Heart right ventricle (tissue), 16 donors: ENCODE measurements at regions not wholly inside any gene's neighbourhood (a gene's known extent, or its start where the extent isn't known, plus 50 kb on each side); places are given as distances from the start of the nearest gene placed in this dataset.

Experiments
- ATAC-seq, 8 donors: fragments of 200-7000 bp; cut with Tn5 transposase; one replicate each; pipeline ENCODE4 v1.9.1; 2020; ENCODE audit warnings: mild to moderate bottlenecking in 8 of 8, moderate library complexity in 8 of 8, moderate number of reproducible peaks in 1 of 8
- DNase-seq, 2 donors: peaks; one replicate each; pipeline ENCODE4 v3.0.0-alpha.2; 2020
- H3K27ac ChIP-seq, 10 donors: fragments of 200-600 bp; sonication (generic) in 2 of 10; one replicate each; pipeline versions ENCODE4 v1.5.0 to v1.8.0; 2020 to 2022; ENCODE audit warnings: mild to moderate bottlenecking in 3 of 10
- H3K27me3 ChIP-seq, 7 donors: fragments of 200-600 bp; one replicate each; pipeline ENCODE4 v1.8.0; 2021 to 2022; ENCODE audit warnings: mild to moderate bottlenecking in 2 of 7
- H3K36me3 ChIP-seq, 9 donors: fragments of 200-600 bp; sonication (generic) in 1 of 9; one replicate each; pipeline versions ENCODE4 v1.5.0 to v1.8.0; 2020 to 2022; ENCODE audit warnings: mild to moderate bottlenecking in 2 of 9
- H3K4me1 ChIP-seq, 9 donors: fragments of 200-600 bp; sonication (generic) in 1 of 9; one replicate each; pipeline versions ENCODE4 v1.5.0 to v1.8.0; 2020 to 2022; ENCODE audit warnings: mild to moderate bottlenecking in 4 of 9
- H3K4me3 ChIP-seq, 10 donors: fragments of 200-600 bp; sonication (generic) in 2 of 10; one replicate each; pipeline versions ENCODE4 v1.5.0 to v1.8.0; 2020 to 2022; ENCODE audit warnings: mild to moderate bottlenecking in 7 of 10, moderate library complexity in 2 of 10
- H3K9me3 ChIP-seq, 11 donors: fragments of 200-600 bp in 10 of 11; sonication (generic) in 2 of 11; one replicate each; pipeline versions ENCODE4 v1.5.0 to v1.8.0; 2013 to 2022; ENCODE audit warnings: mild to moderate bottlenecking in 2 of 11, control low read depth in 1 of 11, moderate library complexity in 1 of 11
- WGBS, 2 donors: extraction: QIAGEN DNeasy Blood & Tissue Kit; methylation state at CpG; one replicate each; pipeline ENCODE4 v1.1.7; 2013; ENCODE audit warnings: inconsistent platforms in 1 of 2; 5-methylcytosine and 5-hydroxymethylcytosine counted together
- intact Hi-C, 10 donors: fragments of 100-400 bp; cut with DNase I; formaldehyde crosslinking; loops; one replicate each; pipeline versions ENCODE4 v1.11.1 to v1.14.2; 2022
- TF ChIP-seq, protein P1 (sequence below), 9 donors: fragments of 200-600 bp; sonication (generic) in 2 of 9; IDR thresholded peaks; one replicate each; pipeline versions ENCODE4 v1.5.0 to v1.8.0; 2021 to 2022; ENCODE audit warnings: antibody characterized with exemption in 9 of 9, mild to moderate bottlenecking in 5 of 9, moderate library complexity in 1 of 9
- donor health status: Arrhythmogenic right ventricular cardiomyopathy.
- donor health status: ischemic (EF 13 %, LVEDD 7.1; RV severe dilation, severe dysfunction).
- donor health status: healthy with polysubstance abuse.
- donor health status: DM: no; HTN: yes; CAD: no.
- donor health status: DM: no; HTN: no; CAD: no.
- donor health status: ischemic (EF 25% LVEDD 6.9; RV normal size, moderate dysfunction).
- donor health status: ischemic (EF 25% LVEDD 5.7; RV mildly dilated, moderate dysfunction).
- donor health status: healthy.
- donor health status: DM: yes; HTN: yes; CAD: no.
- donor health status: Ischemic cardiomyopathy.
- donor health status: ischemic (EF 35%, LVEDD 5.7; RV mildly dilated, moderate dysfunction).
- donor health status: nonischemic (EF 11% LVEDD 7.7; RV severe dilation, severe dysfunction).
- donor health status: DM: yes; HTN: yes; CAD: no.
- donor health status: PGD.
- donor health status: ischemic (EF 29% LVEDD 5.4; RV normal size, mild dysfunction).
- donor health status: nonischemic (EF 23%, LVEDD 6.1; RV moderate dilation, normal function).

DNA sequence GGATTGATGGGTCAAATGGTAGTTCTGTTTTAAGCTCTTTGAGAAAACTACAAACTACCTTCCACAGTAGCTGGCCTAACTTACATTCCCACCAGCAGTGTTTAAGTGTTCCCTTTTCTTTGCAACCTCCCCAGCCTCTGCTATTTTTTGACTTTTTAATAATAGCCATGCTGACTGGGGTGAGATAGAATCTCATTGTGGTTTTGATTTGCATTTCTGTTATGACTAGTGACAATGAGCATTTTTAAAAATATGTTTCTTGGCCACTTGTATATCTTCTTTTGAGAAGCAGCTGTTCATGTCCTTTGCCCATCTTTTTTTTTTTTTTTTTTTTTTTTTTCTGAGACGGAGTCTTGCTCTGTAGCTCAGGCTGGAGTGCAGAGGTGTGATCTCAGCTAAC is 155.2 kb upstream of the BMPER start:
- intact Hi-C loops: loop anchor here in 3 of 10 donors (10.0 kb wide), 3 partner anchors 145 to 505 kb away; no protein-coding TSS in a partner anchor
- TF ChIP-seq, protein P1, sequence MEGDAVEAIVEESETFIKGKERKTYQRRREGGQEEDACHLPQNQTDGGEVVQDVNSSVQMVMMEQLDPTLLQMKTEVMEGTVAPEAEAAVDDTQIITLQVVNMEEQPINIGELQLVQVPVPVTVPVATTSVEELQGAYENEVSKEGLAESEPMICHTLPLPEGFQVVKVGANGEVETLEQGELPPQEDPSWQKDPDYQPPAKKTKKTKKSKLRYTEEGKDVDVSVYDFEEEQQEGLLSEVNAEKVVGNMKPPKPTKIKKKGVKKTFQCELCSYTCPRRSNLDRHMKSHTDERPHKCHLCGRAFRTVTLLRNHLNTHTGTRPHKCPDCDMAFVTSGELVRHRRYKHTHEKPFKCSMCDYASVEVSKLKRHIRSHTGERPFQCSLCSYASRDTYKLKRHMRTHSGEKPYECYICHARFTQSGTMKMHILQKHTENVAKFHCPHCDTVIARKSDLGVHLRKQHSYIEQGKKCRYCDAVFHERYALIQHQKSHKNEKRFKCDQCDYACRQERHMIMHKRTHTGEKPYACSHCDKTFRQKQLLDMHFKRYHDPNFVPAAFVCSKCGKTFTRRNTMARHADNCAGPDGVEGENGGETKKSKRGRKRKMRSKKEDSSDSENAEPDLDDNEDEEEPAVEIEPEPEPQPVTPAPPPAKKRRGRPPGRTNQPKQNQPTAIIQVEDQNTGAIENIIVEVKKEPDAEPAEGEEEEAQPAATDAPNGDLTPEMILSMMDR (IDR thresholded peaks at IDR 0.05): no peak
- DNase-seq (no peak), ATAC-seq (no peak)
- H3K27me3 ChIP-seq: peaks cover 0 to 4% (median 0%) of the 10 kb centered on the region in 7 donors
- peaks cover 0 to 7% (median 3%) of the 10 kb centered on the region in 9 donors for H3K4me1 ChIP-seq
- no peaks in the 10 kb centered on the region for H3K9me3 ChIP-seq
- H3K36me3 ChIP-seq: no peaks in the 10 kb centered on the region
- 81 to 83% methylated on average over 1 of the region's 1 CpG for WGBS, 2 donors
- H3K4me3 ChIP-seq: no peak overlapping the region
- H3K27ac ChIP-seq: no peak overlapping the region

- ATAC-seq (no peak), DNase-seq (no peak)
- intact Hi-C loops: loop anchor here in 3 of 10 donors (10.0 kb wide), 3 partner anchors 143 to 507 kb away; no protein-coding TSS in a partner anchor
- TF ChIP-seq, protein P1 (IDR thresholded peaks at IDR 0.05): no peak
- peaks cover 0 to 4% (median 0%) of the 10 kb centered on the region in 7 donors for H3K27me3 ChIP-seq
- peaks cover 0 to 11% (median 8%) of the 10 kb centered on the region in 9 donors for H3K4me1 ChIP-seq
- H3K9me3 ChIP-seq: no peaks in the 10 kb centered on the region
- H3K36me3 ChIP-seq: no peaks in the 10 kb centered on the region
- H3K27ac ChIP-seq: no peak overlapping the region
- H3K4me3 ChIP-seq: no peak overlapping the region
- WGBS, 2 donors: 95 to 97% methylated on average over 1 of the region's 1 CpG
Measured at GRCh38 chr7:33751443-33751842, 153.9 kb upstream of the BMPER start.

DNA sequence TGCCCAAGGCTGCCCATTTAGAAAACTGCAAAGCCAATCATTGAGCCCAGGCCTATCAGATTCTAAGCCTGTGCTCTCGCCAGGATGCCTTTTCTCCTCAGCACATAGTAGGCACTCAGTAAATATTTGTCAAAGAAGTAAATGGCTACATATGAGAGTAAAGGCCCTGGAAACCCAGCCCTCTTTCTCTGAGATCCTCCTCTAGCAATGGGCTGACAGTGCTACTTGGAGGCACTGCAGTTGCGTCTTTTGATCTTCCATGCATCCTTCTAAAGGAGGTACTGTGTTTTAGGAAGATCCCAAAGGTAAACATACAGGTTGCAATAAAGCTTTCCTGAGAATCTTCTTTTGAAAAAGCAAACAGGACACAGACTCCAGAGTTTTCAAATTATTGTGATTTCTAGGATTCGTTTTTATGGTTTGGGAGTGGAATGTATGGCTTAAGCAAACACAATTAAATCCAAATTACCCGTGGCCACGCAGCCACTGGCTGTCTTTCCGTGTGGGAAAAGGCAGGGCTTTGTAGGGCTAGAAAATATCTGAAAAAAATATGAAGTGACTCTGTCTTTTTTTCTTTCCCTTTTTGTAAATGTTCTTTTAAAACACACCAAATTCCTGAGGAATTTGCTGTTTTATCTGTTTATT is 151.3 kb upstream of the BMPER start:
- TF ChIP-seq, protein P1 (IDR thresholded peaks at IDR 0.05): no peak
- Histone ChIP-seq H3K9me3 (no peaks in the 10 kb centered on the region), H3K4me3 (no peak overlapping the region), H3K27ac (no peak overlapping the region), H3K27me3 (peaks cover 0 to 4% (median 0%) of the 10 kb centered on the region in 7 donors), H3K36me3 (no peaks in the 10 kb centered on the region), H3K4me1 (peaks cover 0 to 12% (median 10%) of the 10 kb centered on the region in 9 donors)
- 87 to 92% methylated on average over 6 of the region's 6 CpGs for WGBS, 2 donors
- ATAC-seq (no peak), DNase-seq (no peak)
- intact Hi-C loops: loop anchor here in 3 of 10 donors (10.0 kb wide), 3 partner anchors 141 to 509 kb away; no protein-coding TSS in a partner anchor

- Histone ChIP-seq H3K36me3 (no peaks in the 10 kb centered on the region), H3K4me1 (peaks cover 0 to 12% (median 10%) of the 10 kb centered on the region in 9 donors), H3K4me3 (no peak overlapping the region), H3K27ac (no peak overlapping the region), H3K9me3 (no peaks in the 10 kb centered on the region), H3K27me3 (peaks cover 0 to 4% (median 0%) of the 10 kb centered on the region in 7 donors)
- DNase-seq (no peak), ATAC-seq (peak in 1 of 8 donors; percentile 22)
- 48 to 52% methylated on average over 15 of the region's 15 CpGs for WGBS, 2 donors
- intact Hi-C loops: loop anchor here in 8 of 10 donors (5.0 to 10.0 kb wide), 6 partner anchors 137 to 510 kb away; no protein-coding TSS in a partner anchor
- TF ChIP-seq, protein P1 (IDR thresholded peaks at IDR 0.05): no peak
Measured at GRCh38 chr7:33754933-33755928, 150.1 kb upstream of the BMPER start.
